H54 (cell line): ENCODE measurements at regions not wholly inside any gene's neighbourhood (a gene's known extent, or its start where the extent isn't known, plus 50 kb on each side); places are given as distances from the start of the nearest gene placed in this dataset.
"Not testable (repeated sequence)": the region's sequence is repeated elsewhere in the genome, so short reads cannot be mapped to it uniquely, and the experiment has no call there.

ENCODE experiments used
- DNase-seq: peaks from one replicate; pipeline ENCODE4 v3.0.0; 2011; ENCODE audit warnings: low spot score, mixed read lengths; ENCODE audit not compliant: insufficient read length
- FAIRE-seq: peaks from 3 replicates; lab custom pipeline; 2011; peaks lifted over from hg19 to GRCh38; lab: Jason Lieb, UNC
- POLR2A ChIP-seq: IDR thresholded peaks from 2 replicates; pipeline ENCODE4 v1.6.1; 2011; ENCODE audit warnings: low read depth, mild to moderate bottlenecking, low read length

DNA sequence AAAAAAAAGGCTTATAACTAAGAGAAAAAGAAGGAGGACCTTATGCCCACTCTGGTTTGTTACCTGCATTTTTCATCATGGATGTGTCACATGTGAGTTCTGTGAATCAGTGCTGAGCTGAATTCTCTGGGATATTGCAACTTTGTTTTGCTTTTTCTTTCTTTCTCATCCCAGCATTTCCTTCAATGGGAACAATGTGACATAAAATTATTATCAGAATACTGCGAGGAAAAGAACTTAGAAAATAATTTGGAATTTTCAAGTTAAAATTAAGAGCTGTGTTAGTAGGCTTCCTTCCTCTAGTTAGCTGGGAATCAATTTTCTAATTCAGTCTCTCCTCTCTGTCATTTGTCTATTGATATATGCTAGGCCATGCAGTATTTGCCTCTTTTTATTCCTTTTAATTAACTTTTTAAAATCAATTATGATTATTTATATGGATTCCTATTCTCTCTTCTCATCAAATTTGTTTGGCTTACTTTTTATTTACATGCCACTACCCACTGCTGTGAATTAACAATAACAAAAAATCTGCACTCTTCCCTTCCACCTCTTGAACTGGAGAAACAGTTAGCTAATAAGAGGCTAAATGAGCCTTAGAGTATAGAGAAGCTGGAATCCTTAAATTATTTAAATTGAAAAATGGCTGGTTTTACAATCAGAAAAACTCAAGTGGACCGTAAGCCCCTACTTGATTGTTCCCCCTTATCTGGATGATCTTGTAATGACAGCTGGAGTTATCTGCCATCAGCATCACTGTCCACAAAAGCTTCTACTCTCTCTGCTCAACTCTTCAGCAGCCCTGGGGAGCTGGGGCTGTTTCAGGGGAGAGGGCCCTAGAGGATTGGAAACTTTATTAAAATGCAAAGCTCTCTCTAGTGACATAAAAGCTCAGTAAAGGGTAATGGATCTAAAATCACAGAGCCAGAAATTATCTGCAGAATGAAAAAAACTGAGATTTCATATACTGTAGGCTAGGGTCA, 95.3 kb upstream of the SOX2 start:
- no peak for DNase-seq
- FAIRE-seq = no peak
- no peak for TF ChIP-seq POLR2A

DNA sequence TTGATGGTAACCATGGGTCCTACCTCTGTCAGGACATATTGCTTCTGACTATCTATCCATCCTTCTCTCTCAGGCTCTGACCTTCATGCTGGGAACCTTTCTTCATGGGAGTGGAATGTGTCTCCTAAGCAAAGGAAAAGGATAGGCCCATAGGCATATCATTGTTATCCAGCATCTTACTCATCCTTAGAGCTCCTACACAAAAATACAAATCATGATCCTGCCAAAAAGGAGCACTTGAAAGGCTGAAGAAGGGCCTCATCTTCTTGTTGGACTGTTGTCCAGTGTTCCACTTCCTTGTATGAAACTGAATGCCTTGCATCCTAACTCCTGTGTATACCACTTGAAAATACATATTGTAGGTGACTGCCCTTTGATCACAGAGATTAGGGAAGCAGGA, 96.1 kb upstream of the SOX2 start:
- TF ChIP-seq POLR2A = no peak
- peak; percentile 69 for FAIRE-seq
- DNase-seq = no peak

- no peak for TF ChIP-seq POLR2A
- no peak for FAIRE-seq
- DNase-seq = no peak
These were observed 96.8 kb upstream of the SOX2 start for GRCh38 chr3:181614878-181615277.

DNA sequence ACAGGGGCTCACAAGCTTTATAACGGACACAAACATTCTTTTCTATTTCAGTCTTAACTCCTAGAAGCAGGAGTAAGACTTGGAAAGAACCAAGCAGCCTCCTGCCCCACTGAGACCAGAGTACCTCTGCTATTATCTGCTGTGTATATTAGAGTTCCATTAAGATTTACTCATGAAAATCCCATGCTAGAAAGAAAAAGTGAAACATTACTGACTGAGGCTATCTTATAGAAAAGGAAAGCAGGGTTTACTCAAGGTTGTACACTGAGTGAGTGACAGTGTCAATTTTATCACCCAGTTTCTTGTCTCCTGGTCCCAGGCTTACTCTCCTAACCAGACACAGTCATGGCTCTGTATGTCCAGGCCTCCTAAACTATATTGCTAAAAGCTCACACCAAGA, 97.9 kb upstream of the SOX2 start:
- no peak for TF ChIP-seq POLR2A
- DNase-seq (no peak), FAIRE-seq (no peak)

DNA sequence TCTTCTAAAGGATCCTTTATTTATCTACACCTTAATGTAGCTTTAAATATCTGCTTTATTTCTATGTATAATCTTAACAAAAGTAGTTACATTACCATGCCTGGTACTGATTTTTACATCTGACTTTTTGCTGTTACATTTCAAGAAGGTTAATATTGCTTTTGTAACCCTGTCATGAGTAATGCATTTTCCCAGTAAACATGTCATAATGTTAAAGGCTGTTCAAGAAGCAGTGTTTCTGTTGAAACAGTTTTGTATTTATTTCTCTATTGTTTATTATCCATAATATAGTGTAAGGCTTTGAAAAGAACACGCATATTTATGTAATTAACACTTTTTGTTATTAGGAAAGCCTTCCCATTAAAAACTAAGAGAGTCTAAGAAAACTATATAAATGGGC, 98.5 kb upstream of the SOX2 start:
- DNase-seq = no peak
- TF ChIP-seq POLR2A = no peak
- FAIRE-seq = no peak

DNA sequence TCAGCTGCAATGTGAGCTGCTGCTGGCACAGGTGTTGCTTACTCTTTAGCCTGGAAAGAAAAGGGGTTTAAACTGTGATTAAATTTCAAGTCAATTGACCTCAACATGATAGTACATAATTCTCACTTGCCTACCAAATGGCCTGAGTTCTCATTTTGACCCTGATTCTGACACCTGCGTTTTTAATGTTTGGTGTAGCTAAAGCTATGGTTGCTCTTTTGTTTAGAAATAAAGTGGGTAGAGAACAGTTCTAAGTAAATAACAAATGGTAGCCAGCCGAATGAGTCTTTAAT, 100.8 kb upstream of the SOX2 start:
- DNase-seq = no peak
- no peak for TF ChIP-seq POLR2A
- FAIRE-seq = no peak

- no peak for FAIRE-seq
- TF ChIP-seq POLR2A = no peak
- no peak for DNase-seq
These were observed 101.4 kb upstream of the SOX2 start for GRCh38 chr3:181610083-181610972.

DNA sequence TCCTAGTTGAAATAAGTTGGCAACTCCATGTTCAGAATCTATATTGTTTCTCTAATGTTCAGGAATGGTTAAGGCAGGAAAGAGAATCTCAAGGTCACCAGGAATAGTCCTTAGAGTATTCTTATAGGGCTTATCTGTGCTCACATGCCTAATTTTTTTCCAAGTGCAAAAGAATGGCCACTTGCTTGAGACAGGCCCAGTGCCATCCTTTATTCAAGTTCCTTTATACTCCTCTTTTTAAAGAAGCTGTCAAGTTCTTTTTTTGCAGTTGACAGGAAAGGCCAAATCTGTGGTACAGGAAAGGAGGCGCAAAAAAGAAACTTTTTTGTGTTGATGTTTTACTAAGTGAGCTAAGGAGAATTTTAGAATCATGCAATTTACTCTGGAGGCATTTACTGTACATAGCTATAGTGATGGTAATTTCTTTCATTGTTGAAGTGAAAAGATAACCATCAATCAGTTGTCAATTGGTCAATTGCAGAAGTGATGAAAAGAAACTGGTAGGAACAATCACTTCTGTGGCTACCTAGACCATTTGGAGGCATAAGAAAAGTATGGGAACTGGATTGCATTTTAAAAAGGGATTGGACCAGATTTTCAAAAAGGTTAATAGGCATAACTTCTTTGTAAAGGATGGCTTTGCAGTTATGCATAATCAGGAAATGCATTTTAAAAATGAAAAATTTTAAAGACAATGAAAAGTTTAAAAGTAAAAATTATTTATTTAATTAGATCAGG, 102.5 kb upstream of the SOX2 start:
- FAIRE-seq = no peak
- no peak for TF ChIP-seq POLR2A
- DNase-seq = no peak

DNA sequence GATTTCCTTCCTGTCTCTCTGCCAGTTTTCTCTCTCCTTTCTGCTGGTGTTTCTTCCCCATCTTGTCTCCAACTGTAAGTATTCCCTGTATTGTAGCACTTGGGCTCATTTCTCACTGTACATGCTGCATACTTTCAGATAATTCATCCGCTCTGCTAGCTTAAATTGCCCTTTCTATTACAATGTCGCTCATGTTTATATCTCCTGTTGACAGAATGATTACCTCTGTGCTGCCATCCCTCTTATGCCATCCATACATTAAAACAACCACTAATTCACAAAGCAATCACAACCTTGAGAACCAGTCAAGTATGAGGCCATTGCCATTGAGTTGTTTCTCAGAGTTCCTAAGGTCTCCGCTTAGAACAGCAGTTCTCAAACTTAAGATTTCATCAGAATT, 107.5 kb upstream of the SOX2 start:
- DNase-seq (no peak), FAIRE-seq (no peak)
- no peak for TF ChIP-seq POLR2A

GRCh38 chr3:181596126-181596525, 115.6 kb upstream of the SOX2 start:
- DNase-seq (no peak), FAIRE-seq (no peak)
- no peak for TF ChIP-seq POLR2A

GRCh38 chr3:181590939-181591338, 120.8 kb upstream of the SOX2 start:
- not testable (repeated sequence) for DNase-seq, FAIRE-seq

DNA sequence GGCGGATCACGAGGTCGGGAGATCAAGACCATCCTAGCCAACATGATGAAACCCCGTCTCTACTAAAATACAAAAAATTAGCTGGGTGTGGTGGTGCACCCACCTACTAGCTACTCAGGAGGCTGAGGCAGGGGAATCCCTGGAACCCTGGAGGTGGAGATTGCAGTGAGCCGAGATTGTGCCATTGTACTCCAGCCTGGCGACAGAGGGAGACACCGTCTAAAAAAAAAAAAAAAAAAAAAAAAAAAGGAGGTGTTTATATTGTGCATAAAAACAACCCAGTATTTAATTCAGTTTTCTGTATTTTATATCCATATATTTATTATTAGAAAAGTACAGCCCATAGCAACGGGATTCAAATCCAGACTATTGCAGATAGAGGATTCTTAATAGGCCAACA, 129.1 kb upstream of the SOX2 start:
- no peak for FAIRE-seq
- no peak for DNase-seq
- TF ChIP-seq POLR2A = no peak

- TF ChIP-seq POLR2A = no peak
- FAIRE-seq = no peak
- DNase-seq = no peak
These were observed 130.1 kb upstream of the SOX2 start for GRCh38 chr3:181581656-181582055.

- DNase-seq (no peak), FAIRE-seq (no peak)
- no peak for TF ChIP-seq POLR2A
These were observed 133.0 kb upstream of the SOX2 start for GRCh38 chr3:181578743-181579142.
